ENCODE measurements at regions not wholly inside any gene's neighbourhood (a gene's known extent, or its start where the extent isn't known, plus 50 kb on each side); places are given as distances from the start of the nearest gene placed in this dataset.

DNA sequence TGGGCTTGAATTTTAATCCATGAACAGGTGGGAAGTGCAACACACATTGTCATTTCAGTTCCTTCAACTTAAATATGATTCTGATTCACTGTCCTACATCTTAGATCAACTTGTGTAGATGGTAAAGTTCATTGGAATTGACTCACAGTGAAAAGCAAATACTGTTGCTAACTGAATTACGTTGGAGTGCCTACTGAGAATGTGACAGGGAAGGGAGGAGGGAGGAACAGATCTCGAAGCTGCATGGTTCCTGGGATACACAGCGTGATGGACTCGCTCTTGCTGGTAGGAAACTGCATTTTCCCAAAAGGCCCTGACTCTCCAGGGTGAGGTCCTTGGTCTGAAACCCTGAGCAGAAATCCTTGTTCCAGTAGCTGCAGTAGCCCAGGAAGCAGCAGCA lies 284.2 kb downstream of the USP46 start (continued):
- TF ChIP-seq, protein P1, sequence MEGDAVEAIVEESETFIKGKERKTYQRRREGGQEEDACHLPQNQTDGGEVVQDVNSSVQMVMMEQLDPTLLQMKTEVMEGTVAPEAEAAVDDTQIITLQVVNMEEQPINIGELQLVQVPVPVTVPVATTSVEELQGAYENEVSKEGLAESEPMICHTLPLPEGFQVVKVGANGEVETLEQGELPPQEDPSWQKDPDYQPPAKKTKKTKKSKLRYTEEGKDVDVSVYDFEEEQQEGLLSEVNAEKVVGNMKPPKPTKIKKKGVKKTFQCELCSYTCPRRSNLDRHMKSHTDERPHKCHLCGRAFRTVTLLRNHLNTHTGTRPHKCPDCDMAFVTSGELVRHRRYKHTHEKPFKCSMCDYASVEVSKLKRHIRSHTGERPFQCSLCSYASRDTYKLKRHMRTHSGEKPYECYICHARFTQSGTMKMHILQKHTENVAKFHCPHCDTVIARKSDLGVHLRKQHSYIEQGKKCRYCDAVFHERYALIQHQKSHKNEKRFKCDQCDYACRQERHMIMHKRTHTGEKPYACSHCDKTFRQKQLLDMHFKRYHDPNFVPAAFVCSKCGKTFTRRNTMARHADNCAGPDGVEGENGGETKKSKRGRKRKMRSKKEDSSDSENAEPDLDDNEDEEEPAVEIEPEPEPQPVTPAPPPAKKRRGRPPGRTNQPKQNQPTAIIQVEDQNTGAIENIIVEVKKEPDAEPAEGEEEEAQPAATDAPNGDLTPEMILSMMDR (IDR thresholded peaks at IDR 0.05; ENCODE audit: control extremely low read depth in 1 of 3, insufficient read depth in 1 of 3, low read depth in 1 of 3, low read length in 3 of 3), result no peak
- no peak for TF ChIP-seq CHD2 (IDR thresholded peaks at IDR 0.05; ENCODE audit: low read length)
- TF ChIP-seq TCF12 (IDR thresholded peaks at IDR 0.05; ENCODE audit: low read depth, low read length), result no peak

All from H1 (cell line).